Peyer's patch (tissue), 4 donors: ENCODE measurements at regions not wholly inside any gene's neighbourhood (a gene's known extent, or its start where the extent isn't known, plus 50 kb on each side); places are given as distances from the start of the nearest gene placed in this dataset.

Experiments
- CTCF ChIP-seq, 6 experiments: fragments of 450-650 bp in 4 of 6; fragments of 200-600 bp in 2 of 6; sonication (generic) in 1 of 6; IDR thresholded peaks; one replicate each; pipeline ENCODE4 v1.5.1; 2017 to 2019; ENCODE audit warnings: antibody characterized with exemption in 6 of 6, mild to moderate bottlenecking in 3 of 6, moderate library complexity in 1 of 6
- POLR2A ChIP-seq, 2 donors: fragments of 450-650 bp; IDR thresholded peaks; one replicate each; pipeline ENCODE4 v1.5.1; 2017; ENCODE audit warnings: antibody characterized with exemption in 2 of 2, mild to moderate bottlenecking in 2 of 2, moderate library complexity in 2 of 2

GRCh38 chr12:41917938-41918341 lies 226.7 kb downstream of the GXYLT1 start:
- no peak for TF ChIP-seq CTCF (IDR thresholded peaks at IDR 0.05)
- TF ChIP-seq POLR2A (IDR thresholded peaks at IDR 0.05), result no peak
